ENCODE measurements at regions not wholly inside any gene's neighbourhood (a gene's known extent, or its start where the extent isn't known, plus 50 kb on each side); places are given as distances from the start of the nearest gene placed in this dataset.

DNA sequence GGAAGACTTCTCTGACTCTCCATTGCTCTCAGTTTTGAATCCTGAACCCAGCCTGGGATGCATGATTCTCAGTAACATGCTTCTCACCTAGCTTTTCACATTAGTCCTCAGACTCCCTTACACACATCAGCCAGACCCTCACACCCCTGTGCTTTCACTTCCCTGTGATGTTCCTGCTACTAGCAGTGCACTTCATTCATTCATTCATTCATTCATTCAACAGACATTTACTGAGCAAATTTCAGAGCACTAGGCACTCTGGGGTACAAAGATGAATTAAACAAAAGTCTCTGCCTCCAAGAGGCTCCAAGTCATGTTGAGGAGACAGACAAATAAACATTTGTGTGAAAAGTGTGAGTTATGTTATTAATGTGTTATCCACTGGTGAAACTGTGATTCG lies 145.2 kb downstream of the RXFP2 start:
- Histone ChIP-seq H3K9ac (ENCODE audit: low read depth, low read length) (no peak overlapping the region), H3K4me2 (ENCODE audit: insufficient read depth, low read length) (no peak overlapping the region), H3K4me1 (ENCODE audit: insufficient read depth, low read length) (no peaks in the 10 kb centered on the region), H3K27me3 (ENCODE audit: insufficient read depth, low read length, poor library complexity) (no peaks in the 10 kb centered on the region), H3K27ac (ENCODE audit: low read length) (no peak overlapping the region), H4K20me1 (ENCODE audit: insufficient read depth, low read length) (no peaks in the 10 kb centered on the region), H2AFZ (ENCODE audit: low read depth, low read length) (no peak overlapping the region), H3K9me3 (ENCODE audit: insufficient read depth, low read length, severe bottlenecking) (no peaks in the 10 kb centered on the region), H3K4me3 (ENCODE audit: low read depth in 1 of 2, low read length in 2 of 2) (no peak overlapping the region), H3K79me2 (ENCODE audit: insufficient read depth, low read length) (no peaks in the 10 kb centered on the region), H3K36me3 (ENCODE audit: insufficient read depth, low read length) (no peaks in the 10 kb centered on the region)
- TF ChIP-seq, protein P1, sequence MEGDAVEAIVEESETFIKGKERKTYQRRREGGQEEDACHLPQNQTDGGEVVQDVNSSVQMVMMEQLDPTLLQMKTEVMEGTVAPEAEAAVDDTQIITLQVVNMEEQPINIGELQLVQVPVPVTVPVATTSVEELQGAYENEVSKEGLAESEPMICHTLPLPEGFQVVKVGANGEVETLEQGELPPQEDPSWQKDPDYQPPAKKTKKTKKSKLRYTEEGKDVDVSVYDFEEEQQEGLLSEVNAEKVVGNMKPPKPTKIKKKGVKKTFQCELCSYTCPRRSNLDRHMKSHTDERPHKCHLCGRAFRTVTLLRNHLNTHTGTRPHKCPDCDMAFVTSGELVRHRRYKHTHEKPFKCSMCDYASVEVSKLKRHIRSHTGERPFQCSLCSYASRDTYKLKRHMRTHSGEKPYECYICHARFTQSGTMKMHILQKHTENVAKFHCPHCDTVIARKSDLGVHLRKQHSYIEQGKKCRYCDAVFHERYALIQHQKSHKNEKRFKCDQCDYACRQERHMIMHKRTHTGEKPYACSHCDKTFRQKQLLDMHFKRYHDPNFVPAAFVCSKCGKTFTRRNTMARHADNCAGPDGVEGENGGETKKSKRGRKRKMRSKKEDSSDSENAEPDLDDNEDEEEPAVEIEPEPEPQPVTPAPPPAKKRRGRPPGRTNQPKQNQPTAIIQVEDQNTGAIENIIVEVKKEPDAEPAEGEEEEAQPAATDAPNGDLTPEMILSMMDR (IDR thresholded peaks at IDR 0.05; ENCODE audit: borderline replicate concordance, extremely low read depth, low read length, poor library complexity, severe bottlenecking) = no peak
- DNase-seq = no peak
- ATAC-seq (ENCODE audit: insufficient read depth, low read depth) = no peak

DNA sequence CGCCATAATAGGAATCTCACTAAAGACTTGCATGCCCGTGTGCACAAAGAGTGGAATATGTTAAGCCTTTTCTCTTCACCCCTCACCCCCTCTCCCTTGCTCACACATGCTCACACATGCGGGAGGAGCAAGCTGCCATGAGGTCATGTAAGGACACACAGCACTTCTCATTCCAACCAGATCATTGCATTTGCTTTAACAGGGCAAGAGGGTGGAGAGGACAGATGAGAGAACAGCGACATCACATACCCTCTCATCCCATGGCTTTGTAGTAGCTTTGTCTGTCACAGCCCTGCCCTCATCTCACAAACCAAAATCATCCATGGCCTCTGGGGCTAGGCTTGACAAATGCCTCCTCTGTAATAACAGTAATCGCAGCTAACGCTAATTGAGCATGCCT lies 145.6 kb upstream of the FRY start:
- no peak for TF ChIP-seq EZH2 (IDR thresholded peaks at IDR 0.05; ENCODE audit: borderline replicate concordance, low read depth, low read length, severe bottlenecking)
- H3K27me3 ChIP-seq (ENCODE audit: insufficient read depth, low read length, poor library complexity) = no peaks in the 10 kb centered on the region
- no peaks in the 10 kb centered on the region for H3K9me3 ChIP-seq (ENCODE audit: insufficient read depth, low read length, severe bottlenecking)
- no peaks in the 10 kb centered on the region for H3K79me2 ChIP-seq (ENCODE audit: insufficient read depth, low read length)
- no peak overlapping the region for H2AFZ ChIP-seq (ENCODE audit: low read depth, low read length)
- H3K4me1 ChIP-seq (ENCODE audit: insufficient read depth, low read length) = no peaks in the 10 kb centered on the region
- no peak overlapping the region for H3K4me3 ChIP-seq (ENCODE audit: low read depth in 1 of 2, low read length in 2 of 2)
- no peaks in the 10 kb centered on the region for H4K20me1 ChIP-seq (ENCODE audit: insufficient read depth, low read length)
- no peak overlapping the region for H3K27ac ChIP-seq (ENCODE audit: low read length)
- no peak overlapping the region for H3K4me2 ChIP-seq (ENCODE audit: insufficient read depth, low read length)
- ATAC-seq (ENCODE audit: insufficient read depth, low read depth) = no peak
- no peaks in the 10 kb centered on the region for H3K36me3 ChIP-seq (ENCODE audit: insufficient read depth, low read length)
- H3K9ac ChIP-seq (ENCODE audit: low read depth, low read length) = no peak overlapping the region
- DNase-seq = no peak

DNA sequence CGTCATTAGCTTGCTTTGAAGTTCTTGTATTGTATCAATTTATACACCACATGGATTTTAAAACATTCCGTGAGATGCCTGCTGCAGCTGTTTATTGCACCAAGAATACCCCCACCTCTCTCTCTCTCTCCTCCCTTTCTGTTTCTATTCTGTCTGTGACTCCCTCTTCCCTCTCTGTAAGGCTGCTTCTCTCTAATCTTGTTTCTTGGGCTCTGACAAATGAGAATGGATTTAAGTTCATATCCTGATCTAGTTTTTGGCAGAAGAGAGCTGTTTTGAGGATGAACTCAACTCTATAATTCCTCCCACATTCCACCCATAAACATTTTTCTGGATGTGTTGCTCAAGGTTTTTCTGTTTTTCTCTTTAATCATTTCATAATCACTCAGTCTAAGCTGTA lies 144.3 kb upstream of the FRY start:
- Histone ChIP-seq H3K27ac (ENCODE audit: low read length) (no peak overlapping the region), H4K20me1 (ENCODE audit: insufficient read depth, low read length) (no peaks in the 10 kb centered on the region), H3K9me3 (ENCODE audit: insufficient read depth, low read length, severe bottlenecking) (no peaks in the 10 kb centered on the region), H3K79me2 (ENCODE audit: insufficient read depth, low read length) (no peaks in the 10 kb centered on the region), H3K27me3 (ENCODE audit: insufficient read depth, low read length, poor library complexity) (no peaks in the 10 kb centered on the region), H3K36me3 (ENCODE audit: insufficient read depth, low read length) (no peaks in the 10 kb centered on the region), H3K4me1 (ENCODE audit: insufficient read depth, low read length) (no peaks in the 10 kb centered on the region), H2AFZ (ENCODE audit: low read depth, low read length) (no peak overlapping the region), H3K4me2 (ENCODE audit: insufficient read depth, low read length) (no peak overlapping the region), H3K4me3 (ENCODE audit: low read depth in 1 of 2, low read length in 2 of 2) (no peak overlapping the region), H3K9ac (ENCODE audit: low read depth, low read length) (no peak overlapping the region)
- DNase-seq (no peak), ATAC-seq (ENCODE audit: insufficient read depth, low read depth) (no peak)
- TF ChIP-seq, protein P1 (IDR thresholded peaks at IDR 0.05; ENCODE audit: borderline replicate concordance, extremely low read depth, low read length, poor library complexity, severe bottlenecking) = no peak
- no peak for TF ChIP-seq EZH2 (IDR thresholded peaks at IDR 0.05; ENCODE audit: borderline replicate concordance, low read depth, low read length, severe bottlenecking)

DNA sequence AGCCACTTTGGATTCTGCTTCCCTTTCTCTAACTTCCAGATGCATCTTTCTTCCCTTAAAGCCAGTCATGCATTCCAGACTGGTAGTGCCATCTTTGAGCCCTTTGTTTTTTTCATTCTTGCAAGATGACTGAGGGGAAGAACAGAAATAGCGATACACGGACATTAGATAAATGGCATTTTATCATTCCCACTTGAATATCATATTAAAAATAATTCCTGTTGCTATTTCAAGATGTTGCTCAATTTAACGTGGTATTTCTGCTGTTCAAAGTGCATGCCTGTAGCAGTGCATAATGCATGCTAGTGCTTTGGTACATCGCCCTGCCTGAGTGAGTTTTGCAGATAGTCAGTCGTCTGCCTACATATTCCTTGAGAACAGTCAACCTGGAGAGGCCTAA lies 140.6 kb upstream of the FRY start:
- Histone ChIP-seq H3K4me1 (ENCODE audit: insufficient read depth, low read length) (no peaks in the 10 kb centered on the region), H3K4me3 (ENCODE audit: low read depth in 1 of 2, low read length in 2 of 2) (no peak overlapping the region), H3K9ac (ENCODE audit: low read depth, low read length) (no peak overlapping the region), H3K27me3 (ENCODE audit: insufficient read depth, low read length, poor library complexity) (no peaks in the 10 kb centered on the region), H4K20me1 (ENCODE audit: insufficient read depth, low read length) (no peaks in the 10 kb centered on the region), H2AFZ (ENCODE audit: low read depth, low read length) (no peak overlapping the region), H3K4me2 (ENCODE audit: insufficient read depth, low read length) (no peak overlapping the region), H3K79me2 (ENCODE audit: insufficient read depth, low read length) (no peaks in the 10 kb centered on the region), H3K36me3 (ENCODE audit: insufficient read depth, low read length) (no peaks in the 10 kb centered on the region), H3K9me3 (ENCODE audit: insufficient read depth, low read length, severe bottlenecking) (no peaks in the 10 kb centered on the region), H3K27ac (ENCODE audit: low read length) (no peak overlapping the region)
- ATAC-seq (ENCODE audit: insufficient read depth, low read depth) (no peak), DNase-seq (no peak)
- TF ChIP-seq, protein P1 (IDR thresholded peaks at IDR 0.05; ENCODE audit: borderline replicate concordance, extremely low read depth, low read length, poor library complexity, severe bottlenecking) = no peak
- TF ChIP-seq EZH2 (IDR thresholded peaks at IDR 0.05; ENCODE audit: borderline replicate concordance, low read depth, low read length, severe bottlenecking) = no peak

Measured in DND-41 (cell line).